HT1080 (cell line): ENCODE measurements at regions not wholly inside any gene's neighbourhood (a gene's known extent, or its start where the extent isn't known, plus 50 kb on each side); places are given as distances from the start of the nearest gene placed in this dataset.

ENCODE experiments used
- DNase-seq: peaks from one replicate; pipeline ENCODE4 v3.0.0-alpha.2; 2015; ENCODE audit warnings: low read depth

DNA sequence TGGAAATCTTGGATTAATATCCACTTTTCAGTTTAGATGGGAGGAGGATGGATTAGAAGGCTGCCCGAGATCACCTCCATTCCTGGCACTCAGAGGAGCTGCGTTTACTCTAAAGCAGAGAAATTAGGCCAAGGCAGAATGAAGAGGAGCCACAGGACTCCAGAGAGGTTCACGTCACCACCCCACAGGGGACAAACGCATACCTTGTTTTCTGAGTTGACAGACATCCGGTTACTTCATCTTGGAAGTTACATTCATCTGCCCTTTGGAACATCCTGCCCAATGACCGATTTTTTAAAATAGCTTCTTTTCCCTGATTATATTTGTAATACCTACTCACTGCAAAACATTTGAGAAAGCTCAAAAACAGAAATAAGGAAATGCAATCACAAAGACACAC lies 220.0 kb downstream of the SOX9 start:
- DNase-seq = no peak

DNA sequence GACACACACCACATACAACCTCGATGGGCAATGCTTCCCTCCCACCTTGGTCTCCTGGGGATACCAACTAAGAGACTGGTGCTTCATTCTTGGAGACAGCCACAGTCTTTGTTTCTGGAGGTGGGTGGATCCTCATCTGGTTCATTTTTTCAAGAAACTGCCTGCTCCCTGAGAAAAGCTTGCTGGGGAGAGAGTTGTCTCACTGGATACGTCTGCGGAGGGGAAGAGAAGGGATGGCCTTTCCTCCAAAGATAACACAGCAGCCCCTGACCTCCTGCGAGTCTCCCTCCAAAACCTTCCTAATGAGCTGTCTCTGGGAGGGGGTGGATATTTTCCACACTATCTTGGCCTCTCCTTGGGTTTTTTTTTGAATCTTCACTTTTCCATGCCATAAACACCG lies 221.2 kb downstream of the SOX9 start:
- DNase-seq = no peak

DNA sequence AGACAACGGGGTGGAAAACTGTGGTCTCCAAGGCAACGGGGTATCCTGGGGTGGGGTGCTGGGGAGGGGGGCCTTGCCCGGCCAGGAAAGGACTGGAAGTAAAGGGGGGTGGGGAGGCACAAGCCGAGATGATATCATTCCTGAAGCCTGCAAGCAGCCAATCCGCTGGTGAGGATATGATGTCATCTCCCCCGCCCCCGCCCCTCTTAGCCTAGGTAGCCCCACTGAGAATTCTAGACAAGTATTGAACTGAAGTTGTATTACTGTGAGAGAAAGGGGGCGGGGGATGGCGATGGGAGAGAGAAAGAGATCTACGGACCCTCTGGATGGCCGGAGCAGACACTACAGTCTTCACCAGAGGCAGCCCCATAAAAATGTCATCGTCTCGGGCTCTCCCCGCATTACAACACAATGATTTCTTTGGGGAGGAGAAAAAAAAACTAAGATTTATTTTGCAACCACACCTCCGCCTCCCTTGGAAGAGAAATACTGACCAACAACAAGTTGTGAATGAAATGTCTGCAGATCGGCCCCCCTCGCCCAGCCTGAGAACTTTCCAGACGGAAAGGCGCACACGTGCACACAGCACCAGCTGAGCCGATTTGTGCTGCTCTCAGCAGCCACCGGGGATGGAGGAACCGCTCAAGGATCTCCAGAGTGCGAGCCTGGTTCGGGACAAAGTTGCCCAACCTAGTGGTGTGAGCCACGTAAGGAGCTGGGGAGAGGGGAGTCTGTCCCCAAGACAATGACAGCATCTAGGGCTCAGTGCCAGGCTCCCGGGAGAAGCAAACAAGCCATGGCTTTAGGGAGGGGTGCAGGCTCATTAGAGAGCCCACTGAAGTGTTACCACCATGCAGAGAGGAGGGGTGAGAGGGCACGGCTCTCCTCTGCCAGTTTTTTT lies 222.1 kb downstream of the SOX9 start:
- no peak for DNase-seq

DNA sequence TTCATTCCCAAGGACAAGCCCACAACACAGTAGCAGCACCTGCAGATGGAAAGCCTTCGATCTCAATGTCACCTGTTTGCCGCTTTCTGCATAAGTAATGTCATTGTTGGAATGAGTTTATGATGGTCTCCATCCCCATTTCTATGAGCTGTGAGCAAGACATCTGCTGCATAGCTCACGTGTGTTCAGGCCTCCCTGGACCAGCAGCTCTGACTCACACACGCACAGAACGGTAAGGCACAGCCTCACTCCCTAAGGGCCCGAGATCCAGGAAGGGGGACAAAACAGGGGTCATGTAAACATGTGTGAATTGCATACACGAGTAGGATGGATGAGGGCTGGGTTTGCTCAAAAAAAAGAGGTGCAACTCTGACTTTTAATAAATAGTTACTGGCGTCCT lies 223.1 kb downstream of the SOX9 start:
- DNase-seq = peak; percentile 23

DNA sequence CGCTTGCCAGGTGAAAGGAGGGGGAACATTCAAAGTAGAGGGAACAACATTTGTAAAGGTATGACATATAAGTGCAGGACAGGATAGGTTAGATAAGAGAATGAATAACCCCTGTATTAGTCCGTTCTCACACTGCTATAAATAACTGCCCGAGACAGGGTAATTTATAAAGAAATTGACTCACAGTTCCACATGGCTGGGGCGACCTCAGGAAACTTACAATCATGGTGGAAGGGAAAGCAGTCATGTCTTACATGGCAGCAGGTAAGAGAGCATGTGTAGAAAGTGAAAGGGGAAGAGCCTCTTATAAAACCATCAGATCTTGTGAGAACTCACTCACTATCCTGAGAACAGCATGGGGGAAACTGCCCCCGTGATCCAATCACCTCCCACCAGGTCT lies 223.8 kb downstream of the SOX9 start:
- no peak for DNase-seq

DNA sequence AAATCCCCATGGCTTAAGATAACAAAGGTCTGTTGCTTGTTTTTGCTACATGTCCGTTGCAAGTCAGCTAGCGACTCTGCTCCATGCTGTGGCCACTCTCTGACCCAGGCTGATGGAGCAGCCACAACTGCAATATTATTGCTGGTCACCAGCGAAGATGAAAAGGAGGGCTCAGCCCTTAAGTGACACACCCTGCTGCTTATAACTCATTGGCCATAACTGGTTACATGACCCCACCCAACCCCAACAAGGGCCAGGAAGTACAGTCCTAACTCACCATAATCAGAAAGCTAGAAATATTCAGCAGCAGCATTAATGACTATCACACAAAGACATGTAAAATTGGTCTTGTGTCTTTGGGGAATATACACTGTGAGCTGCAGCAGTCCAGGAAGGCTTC lies 224.3 kb downstream of the SOX9 start:
- DNase-seq = no peak

DNA sequence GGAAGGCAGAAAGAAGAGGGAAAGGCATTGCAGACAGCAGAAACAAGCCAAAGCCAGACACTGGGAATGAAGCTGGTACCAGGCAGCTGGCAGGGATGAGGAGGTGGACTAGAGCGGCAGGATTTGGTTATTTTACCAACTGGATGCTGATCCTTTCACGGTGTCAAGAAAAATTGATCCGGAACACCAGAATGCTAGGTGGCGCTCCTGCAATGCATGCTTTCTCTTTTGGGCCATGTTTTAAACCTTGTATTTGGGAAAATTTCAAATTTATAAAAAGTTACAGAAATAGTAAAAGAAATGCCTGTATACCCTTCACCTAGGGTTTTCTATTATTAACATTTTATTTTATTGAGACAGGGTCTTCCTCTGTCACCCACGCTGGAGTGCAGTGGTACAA lies 224.7 kb downstream of the SOX9 start:
- no peak for DNase-seq

DNA sequence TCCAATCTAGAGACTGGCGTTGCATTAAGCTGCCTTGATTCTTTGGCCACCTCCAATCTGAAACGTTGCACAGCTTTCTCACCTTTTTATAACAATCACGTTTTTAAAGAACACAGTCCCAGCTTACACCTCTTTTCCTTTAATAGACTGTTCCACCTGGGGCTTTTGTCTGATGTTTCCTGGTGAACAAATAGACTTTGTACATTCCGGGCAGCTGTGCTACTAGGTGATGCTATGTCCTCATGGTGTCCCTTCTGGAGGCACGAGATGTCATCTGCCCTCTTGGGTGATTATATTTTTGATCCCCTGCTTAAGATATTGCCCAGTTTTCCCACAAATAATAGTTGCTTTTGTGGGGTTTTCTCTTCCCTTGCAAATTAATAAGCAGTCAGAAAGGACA lies 225.5 kb downstream of the SOX9 start:
- DNase-seq = no peak

DNA sequence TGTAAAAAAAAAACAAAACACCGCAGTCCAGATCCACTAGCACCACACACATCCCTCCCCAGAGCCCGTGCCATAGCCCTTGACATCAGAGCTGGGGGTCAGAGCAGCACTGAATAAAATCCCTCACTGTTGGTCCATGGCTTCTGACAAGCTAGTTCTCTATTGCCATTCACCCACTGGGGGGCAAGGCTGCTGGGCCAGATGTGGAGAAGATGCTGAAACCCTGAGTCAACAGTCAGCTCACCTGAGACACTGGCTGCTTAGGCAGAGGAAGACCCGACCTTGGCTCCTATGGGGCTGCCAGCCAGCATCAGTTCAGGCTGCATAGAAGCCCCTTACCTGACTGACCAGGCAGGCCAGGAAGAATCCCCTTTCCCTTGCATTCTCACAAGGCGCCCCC lies 228.2 kb downstream of the SOX9 start:
- no peak for DNase-seq

DNA sequence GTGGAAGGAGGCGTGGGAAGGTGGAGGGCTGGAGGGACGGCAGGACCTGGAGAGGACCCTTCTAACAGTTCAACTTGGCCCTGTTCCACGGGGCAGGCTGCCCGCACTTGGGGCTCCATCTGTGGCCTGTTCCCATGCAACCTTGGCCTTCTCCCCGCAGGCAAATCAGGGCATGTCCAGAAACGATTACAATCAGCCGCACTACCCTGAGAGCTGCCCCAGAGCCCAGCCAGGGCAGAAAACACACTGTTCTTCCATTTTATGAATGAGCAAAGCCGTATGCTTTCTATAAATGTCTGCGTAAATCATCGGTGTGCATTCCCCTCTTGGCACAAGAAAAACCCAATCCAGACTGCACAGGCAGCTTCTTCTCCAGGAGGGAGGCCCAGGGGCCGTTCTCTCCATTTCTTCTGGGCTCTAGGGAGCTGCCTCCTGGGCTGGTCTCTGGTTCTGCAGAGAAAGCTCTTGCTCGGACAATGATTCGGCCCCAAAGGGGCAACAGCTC lies 228.7 kb downstream of the SOX9 start:
- no peak for DNase-seq

DNA sequence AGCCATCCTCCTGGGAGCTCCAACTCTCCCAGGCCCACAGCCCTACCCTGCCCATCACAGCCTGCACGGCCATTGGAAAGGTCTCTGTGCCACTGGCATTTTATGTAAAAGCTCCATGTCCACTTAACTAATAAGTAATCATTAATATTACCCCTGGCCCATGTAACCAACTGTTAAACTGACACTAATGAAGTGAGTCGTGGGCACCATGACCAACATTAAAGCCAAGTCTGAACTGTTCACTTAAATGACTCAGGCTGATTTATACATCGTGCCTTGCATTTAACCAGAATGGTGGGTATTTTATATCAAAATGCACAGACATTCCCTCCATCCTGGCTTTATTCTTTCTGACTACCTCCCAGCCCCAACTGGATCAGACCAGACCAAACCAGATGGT lies 229.3 kb downstream of the SOX9 start:
- no peak for DNase-seq

DNA sequence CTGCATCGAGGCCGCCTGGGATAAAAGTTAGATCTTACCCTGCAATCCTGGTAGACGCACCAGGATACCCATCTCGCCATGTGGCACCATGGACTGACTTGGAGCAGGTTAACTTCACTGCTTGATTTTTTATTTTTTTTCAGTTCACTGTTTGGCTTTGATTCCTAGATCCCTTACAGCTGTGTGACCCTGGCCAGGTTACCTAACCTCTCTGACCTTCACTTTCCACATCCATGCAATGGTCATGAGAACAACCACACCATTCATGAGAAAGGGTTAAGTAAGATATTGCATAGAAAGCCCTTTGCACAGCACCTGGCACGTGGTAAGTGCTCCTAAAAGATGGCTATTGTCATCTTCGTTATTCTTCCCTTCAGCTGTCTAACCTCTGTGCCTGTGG lies 230.5 kb downstream of the SOX9 start:
- DNase-seq = no peak

DNA sequence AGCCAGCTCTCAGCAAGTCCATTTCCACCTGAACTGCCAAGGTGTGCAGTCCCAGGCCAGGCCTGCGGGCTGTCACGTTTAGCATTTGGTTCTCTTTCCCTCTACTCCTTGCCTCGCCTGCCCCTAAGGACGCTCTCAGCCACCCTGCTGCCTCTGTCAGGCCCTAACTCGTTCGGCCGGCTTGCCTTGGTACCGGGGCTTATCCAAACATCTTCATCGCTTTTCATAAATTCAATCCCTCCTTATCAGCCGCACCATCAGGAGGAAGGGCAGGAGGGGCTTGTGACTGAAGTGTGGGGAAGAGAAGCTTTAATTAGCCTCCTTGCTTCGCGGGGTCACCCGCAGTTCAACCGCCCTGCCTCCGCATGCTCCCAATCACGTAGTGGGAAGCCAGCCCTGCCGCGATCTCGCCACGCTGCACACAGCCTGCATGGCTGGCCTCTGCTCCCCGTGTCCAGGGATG lies 231.1 kb downstream of the SOX9 start:
- DNase-seq = no peak

DNA sequence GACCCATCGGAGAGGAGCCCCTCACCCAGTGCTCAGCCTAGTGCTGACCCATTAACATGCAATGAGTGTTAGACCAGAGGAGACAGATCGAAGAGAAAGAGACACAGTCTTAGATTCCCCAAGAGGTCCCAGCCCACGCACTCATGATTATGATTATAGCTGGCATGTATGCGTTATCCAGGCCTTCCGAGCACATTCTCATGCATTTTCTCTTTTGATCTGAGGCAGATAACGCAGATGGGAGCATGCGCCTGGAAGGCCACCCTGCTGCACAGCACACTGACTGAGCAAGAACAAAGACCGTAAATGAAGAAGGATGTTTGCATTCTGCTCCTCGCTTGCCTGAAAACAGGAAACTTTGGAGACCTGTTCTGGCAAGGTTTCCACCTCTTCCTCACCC lies 232.7 kb downstream of the SOX9 start:
- DNase-seq = no peak

DNA sequence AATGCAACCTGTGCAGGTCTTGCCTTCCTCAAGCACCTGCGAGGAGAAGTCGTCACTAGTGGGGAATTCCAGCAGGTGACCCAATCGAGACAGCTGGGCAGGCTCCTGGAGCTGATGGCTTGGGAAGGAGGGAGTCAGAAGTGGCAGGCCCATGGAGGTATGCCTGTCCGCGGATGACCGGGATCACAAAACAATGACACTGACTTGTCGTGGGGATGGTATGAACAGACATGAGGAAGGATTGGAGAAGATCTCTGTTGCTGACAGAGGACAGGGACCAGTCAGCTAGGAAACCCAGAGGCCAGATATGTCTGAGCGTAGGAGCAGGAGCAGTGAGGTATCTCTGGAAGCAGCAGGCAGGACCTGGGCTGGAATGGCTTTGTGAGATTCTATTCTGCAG lies 233.3 kb downstream of the SOX9 start:
- DNase-seq = no peak

DNA sequence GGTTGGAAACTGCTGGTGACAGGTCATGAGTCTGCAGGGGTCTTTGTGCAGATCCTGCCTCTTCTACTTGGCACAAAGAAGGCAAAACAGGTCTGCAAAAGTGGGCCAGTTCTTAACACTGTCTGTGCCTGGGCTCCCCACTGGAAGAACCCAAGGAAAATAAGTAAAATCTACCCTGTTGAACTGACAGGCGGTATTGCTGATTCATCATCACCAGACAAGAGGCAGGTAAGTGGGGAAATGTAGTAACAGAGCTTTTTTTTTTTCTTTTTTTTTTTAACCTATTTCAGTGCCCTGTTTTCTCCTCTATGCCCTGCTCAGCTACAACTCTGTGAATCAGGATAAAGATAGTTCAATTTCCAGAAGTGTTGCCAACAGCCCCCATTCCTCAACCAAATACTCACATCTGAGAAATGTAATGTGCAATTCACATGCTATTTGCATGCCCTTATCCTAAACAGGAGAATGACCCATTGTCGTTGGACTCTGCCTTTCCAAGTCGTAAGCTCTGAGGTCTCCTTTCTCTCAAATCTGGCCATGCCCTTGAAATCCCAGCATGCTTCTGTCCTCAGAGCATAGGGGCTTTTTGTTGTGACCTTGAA lies 237.0 kb downstream of the SOX9 start:
- no peak for DNase-seq

DNA sequence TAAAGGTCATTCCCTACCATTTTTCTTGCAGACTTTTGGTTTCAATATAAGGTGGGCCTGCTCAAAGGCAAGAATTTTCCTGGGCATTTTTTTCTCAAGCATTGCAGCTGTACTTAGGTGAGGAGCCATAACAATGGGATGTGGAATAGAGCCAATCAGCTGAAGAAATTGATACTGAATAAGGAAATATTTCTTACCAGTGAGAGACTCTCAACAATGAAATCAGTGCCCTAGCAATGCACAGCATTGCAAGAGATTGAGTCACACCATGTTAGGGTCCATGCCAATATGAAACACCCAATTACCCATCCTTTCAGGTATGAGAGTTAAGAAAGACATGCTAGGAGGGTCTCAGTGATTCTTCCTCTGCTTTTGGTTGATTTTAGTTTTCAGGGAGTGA lies 237.6 kb downstream of the SOX9 start:
- peak; percentile 85 for DNase-seq

DNA sequence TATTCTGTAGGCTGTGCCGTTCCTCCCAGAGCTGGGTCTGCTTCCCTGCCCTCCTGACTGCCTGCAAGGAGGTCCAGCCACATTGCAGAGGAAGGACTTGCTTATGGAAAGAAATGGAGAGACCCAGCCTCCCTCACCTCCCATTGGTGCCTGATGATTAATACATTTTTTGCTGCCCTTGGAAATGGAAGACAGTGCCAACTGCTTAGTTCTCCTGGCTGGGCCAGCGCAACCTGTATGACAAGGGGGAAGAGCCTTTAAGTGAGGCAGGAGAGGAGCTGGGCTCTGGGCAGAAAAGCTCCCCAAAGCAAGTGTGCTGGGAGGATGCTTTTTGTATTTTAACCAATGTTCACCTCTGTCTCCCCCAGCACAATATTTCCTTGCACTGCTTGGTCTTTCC lies 238.5 kb downstream of the SOX9 start:
- DNase-seq = no peak

DNA sequence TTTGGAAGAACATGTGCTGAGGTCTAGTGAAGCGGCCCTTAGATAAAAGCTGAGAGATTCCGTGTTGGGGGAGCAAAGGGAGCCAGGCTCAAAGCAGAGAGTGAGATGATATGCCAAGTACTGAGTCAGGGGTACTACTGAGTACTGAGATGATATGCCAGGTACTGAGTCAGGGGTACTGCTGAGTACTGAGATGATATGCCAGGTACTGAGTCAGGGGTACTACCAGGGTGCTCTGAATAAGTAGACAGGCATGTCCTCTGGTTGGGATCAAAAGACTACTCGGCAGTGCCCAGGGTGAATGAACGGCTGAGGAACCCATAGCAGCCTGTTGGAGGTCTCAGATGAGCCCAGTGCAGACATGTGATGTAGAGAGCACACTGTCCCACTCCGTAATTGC lies 239.0 kb downstream of the SOX9 start:
- DNase-seq = peak; percentile 10

DNA sequence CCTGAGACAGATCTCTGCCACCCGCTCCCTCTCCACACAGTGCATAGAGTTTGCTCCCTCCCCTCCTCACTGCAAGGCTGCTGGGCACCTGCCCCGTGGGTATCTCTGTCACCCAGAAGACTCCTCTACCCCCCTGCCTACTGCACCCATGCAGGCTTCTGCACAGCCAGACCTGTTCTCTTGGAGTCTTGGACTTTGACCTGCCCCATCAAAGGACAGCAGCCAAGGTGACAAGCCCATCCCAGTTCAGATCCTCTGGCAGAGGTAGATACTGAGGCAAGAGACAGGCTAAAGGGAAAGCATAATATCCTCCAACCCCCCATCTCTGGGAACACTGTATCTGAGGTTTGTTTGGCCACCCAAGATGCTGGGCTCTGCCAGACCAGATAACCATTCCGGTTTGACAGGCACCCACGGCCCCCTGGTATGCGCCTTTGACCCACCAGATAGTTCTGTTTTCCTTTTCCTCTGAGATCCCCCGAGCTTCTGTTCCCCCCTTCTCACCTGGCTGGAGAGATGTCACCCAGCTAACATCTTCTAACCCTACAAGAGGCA lies 239.6 kb downstream of the SOX9 start:
- no peak for DNase-seq

DNA sequence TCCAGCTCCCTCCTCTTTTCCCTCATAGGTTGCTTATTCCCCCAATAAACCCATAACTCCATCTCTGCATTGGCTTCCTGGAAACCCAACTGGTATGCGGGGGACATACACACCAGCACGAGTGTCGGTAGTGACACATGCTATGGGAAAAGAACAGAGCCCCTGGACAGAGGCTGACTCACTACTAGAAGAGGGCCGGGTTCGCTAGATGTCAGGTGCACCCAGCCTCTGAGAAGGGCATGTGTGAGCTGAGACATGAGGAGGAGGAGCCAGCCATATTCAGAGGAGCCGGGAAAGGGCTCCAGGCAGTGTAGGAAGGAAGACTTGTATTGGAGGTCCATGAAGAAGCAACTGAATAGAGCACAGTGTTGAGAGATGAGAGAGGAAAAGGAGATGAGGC lies 241.1 kb downstream of the SOX9 start:
- DNase-seq = peak; percentile 95

DNA sequence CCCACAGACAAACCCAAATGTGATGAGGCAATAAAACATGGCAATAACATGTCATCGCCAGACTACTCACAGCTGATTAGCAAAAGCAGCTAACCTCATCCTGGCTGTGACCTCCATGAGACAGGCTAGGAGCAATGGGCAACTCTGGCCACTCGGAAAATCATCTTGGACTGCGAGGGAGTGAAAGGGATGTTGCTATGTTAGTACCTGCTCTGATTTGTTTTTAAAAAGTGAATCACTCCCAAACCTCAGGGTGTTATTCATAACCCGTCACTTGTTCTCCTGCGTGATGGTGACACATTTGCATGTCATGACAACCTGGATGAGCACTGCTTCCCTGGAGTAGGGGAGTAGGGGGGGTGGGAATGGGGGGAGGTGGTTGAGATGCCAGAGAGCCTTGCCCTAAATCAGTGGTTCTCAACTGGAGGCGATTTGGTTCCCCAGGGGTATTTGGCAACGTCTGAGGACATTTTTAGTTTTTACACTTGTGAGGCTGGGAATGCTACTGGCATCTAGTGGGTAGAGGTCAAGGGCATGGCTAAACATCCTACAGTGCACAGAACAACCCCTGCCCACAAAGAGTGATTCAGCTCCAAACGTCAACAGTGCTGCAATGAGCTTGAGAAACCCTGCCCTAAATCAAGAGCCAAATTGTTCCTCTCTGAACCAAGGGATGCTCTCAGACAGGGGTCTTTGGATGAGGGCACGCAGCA lies 241.7 kb downstream of the SOX9 start:
- peak; percentile 96 for DNase-seq
